GM12864 (cell line): ENCODE measurements at regions not wholly inside any gene's neighbourhood (a gene's known extent, or its start where the extent isn't known, plus 50 kb on each side); places are given as distances from the start of the nearest gene placed in this dataset.

ENCODE experiments used
- DNase-seq: peaks from one replicate; pipeline ENCODE4 v3.0.0-alpha.2; 2011; ENCODE audit warnings: low read depth
- H3K4me3 ChIP-seq: 2 replicates; pipeline ENCODE4 v1.5.1; 2011; ENCODE audit warnings: mild to moderate bottlenecking, low read depth, low read length, control low read depth
- TF ChIP-seq, protein P1 (sequence below): IDR thresholded peaks from 2 replicates; pipeline ENCODE4 v1.5.1; 2011; ENCODE audit warnings: low read depth, mild to moderate bottlenecking, moderate library complexity, low read length, control low read depth, inconsistent platforms; ENCODE audit errors: missing control alignments

DNA sequence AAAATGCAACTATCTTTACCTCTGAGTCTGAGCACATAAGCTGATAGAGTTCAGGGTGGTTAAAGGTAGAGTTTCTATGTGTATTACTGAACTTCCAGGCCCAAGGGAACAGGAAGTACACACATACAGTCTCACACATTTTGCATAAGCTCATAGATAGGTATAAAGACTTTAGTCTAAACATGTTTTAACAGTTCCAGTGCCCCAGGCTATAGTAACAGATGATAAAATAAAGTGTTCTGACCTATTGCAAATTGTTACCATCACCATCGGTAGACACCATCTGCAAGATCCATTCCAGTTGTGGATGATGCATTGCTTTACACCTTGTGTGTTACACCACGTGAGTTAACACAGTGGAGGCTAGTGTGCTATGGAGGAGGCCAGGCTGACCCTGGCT is 95.8 kb downstream of the TMEM174 start:
- DNase-seq = no peak
- H3K4me3 ChIP-seq = no peak overlapping the region
- TF ChIP-seq, protein P1, sequence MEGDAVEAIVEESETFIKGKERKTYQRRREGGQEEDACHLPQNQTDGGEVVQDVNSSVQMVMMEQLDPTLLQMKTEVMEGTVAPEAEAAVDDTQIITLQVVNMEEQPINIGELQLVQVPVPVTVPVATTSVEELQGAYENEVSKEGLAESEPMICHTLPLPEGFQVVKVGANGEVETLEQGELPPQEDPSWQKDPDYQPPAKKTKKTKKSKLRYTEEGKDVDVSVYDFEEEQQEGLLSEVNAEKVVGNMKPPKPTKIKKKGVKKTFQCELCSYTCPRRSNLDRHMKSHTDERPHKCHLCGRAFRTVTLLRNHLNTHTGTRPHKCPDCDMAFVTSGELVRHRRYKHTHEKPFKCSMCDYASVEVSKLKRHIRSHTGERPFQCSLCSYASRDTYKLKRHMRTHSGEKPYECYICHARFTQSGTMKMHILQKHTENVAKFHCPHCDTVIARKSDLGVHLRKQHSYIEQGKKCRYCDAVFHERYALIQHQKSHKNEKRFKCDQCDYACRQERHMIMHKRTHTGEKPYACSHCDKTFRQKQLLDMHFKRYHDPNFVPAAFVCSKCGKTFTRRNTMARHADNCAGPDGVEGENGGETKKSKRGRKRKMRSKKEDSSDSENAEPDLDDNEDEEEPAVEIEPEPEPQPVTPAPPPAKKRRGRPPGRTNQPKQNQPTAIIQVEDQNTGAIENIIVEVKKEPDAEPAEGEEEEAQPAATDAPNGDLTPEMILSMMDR = no peak

DNA sequence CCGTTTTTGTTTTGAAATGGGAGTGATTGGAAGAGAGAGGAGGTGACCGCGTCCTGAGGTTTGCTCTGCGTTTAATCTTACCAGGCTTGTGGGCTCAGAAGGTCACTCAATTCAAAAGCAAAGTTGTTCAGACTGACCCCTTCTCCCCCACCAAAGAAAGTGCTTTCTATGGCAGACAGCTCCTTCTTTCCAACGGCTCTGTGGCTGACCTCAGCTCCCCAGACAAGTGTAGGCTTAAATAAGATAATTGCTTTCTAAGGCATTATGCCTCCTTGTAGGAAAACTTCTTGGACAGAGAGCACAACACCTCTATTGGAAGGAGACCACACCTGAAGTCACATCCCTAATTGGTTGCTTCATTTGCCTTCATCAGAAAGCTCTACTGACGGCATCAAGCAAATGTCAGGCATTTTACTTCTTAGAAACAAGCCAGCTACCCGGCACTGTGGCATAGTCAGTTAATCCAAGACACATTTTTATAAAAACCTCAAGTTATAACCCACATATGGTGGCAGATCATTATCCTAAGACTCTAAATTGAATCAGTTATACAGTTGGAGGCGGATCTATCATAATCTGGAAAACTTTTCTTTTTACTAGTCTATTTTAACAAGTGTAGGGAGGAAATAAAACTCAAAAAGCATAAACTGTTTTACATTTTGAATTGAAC is 94.9 kb downstream of the TMEM174 start:
- H3K4me3 ChIP-seq = no peak overlapping the region
- TF ChIP-seq, protein P1 = no peak

DNA sequence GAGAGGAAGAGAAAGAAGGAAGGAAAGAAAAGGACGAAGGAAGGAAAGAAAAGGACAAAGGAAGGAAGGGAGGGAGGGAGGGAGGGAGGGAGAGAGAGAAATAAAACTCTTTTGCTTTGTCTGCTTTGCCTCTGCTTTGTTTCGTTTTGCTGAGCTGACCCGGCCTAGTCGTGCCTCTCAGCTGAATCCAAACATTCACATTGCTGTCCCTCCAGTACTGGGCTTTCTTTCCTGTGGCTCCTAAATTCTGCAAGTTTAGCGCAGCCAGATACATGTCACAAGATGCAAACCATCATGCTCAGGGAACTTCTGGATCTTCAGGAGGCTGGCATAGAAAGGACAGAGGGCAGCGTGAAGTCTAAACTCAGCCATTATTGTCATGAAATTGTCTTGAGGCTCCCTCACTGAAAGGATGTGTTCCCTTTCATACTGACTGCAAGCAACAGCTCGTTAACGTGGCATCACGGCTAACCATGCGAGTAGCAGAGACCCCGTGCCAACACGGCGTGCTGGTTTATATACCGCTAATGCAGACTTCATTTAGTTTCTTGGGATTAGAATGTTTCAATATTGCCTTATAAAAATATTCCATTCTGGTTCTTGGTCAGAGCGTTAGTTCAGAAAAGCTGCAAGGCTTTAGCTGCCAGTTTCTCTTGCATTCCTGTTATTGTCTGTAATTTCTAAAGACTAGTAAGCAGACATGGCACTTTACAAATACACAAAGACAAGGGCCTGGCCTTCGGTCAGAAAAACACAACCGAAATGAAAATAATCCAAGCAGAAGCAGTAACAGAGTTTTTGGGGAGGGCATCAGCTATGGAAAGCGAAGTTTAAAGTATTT is 94.2 kb downstream of the TMEM174 start:
- TF ChIP-seq, protein P1 = no peak
- H3K4me3 ChIP-seq = no peak overlapping the region
- DNase-seq = no peak

More for the DNA sequence above, 94.9 kb downstream of the TMEM174 start:
- DNase-seq = no peak

GRCh38 chr5:73266176-73266738 is 93.3 kb downstream of the TMEM174 start:
- TF ChIP-seq, protein P1 = no peak
- no peak overlapping the region for H3K4me3 ChIP-seq
- no peak for DNase-seq

DNA sequence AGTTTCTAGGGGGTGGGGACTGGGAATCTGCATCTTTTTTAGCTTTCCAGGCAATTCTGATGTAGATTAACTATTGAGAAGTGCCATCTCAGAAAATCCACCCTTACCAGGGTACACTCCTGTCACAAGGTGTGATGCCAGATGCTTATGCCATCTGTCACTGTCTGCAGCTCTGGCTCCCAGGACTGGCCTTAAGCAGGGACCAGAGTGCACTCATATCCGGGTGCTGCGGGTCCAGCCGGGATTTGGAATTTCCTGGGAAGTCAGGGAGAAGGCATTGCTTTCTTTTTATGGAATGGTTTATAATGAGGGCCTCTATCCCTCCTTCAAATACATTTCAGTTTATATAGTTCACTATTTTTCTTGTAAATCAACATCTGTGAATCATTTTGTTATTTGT is 92.6 kb downstream of the TMEM174 start:
- H3K4me3 ChIP-seq = no peak overlapping the region
- DNase-seq = no peak
- TF ChIP-seq, protein P1 = no peak

- no peak overlapping the region for H3K4me3 ChIP-seq
- TF ChIP-seq, protein P1 = no peak
- no peak for DNase-seq
Measured at GRCh38 chr5:73264631-73265030, 91.6 kb downstream of the TMEM174 start.
